ENCODE measurements at regions not wholly inside any gene's neighbourhood (a gene's known extent, or its start where the extent isn't known, plus 50 kb on each side); places are given as distances from the start of the nearest gene placed in this dataset.
"Not testable (repeated sequence)": the region's sequence is repeated elsewhere in the genome, so short reads cannot be mapped to it uniquely, and the experiment has no call there.

GRCh38 chr19:30103981-30104380 is 161.9 kb downstream of the URI1 start:
- DNase-seq, result no peak

GRCh38 chr19:30105316-30105715 is 163.3 kb downstream of the URI1 start:
- DNase-seq, result no peak

- no peak for DNase-seq
Observed at GRCh38 chr19:30105727-30106126, 163.7 kb downstream of the URI1 start.

- DNase-seq, result no peak
Observed at GRCh38 chr19:30106417-30107095, 164.5 kb downstream of the URI1 start.

- no peak for DNase-seq
Observed at GRCh38 chr19:30107251-30107650, 165.2 kb downstream of the URI1 start.

- DNase-seq, result no peak
Observed at GRCh38 chr19:30109565-30109964, 167.5 kb downstream of the URI1 start.

- no peak for DNase-seq
Observed at GRCh38 chr19:30111021-30111855, 169.2 kb downstream of the URI1 start.

GRCh38 chr19:30112171-30112570 is 170.1 kb downstream of the URI1 start:
- no peak for DNase-seq

GRCh38 chr19:30112666-30113065 is 170.6 kb downstream of the URI1 start:
- no peak for DNase-seq

GRCh38 chr19:30113186-30113585 is 171.1 kb downstream of the URI1 start:
- DNase-seq, result no peak

- DNase-seq, result not testable (repeated sequence)
Observed at GRCh38 chr19:30114095-30114494, 172.1 kb downstream of the URI1 start.

- no peak for DNase-seq
Observed at GRCh38 chr19:30115947-30116346, 173.9 kb downstream of the URI1 start.

GRCh38 chr19:30116530-30116929 is 174.5 kb downstream of the URI1 start:
- no peak for DNase-seq

- DNase-seq, result no peak
Observed at GRCh38 chr19:30116984-30117555, 175.0 kb downstream of the URI1 start.

GRCh38 chr19:30117636-30118145 is 175.7 kb downstream of the URI1 start:
- no peak for DNase-seq

- no peak for DNase-seq
Observed at GRCh38 chr19:30118221-30118620, 176.2 kb downstream of the URI1 start.

GRCh38 chr19:30118760-30119159 is 176.7 kb downstream of the URI1 start:
- DNase-seq, result no peak

- DNase-seq, result no peak
Observed at GRCh38 chr19:30119180-30119908, 177.3 kb downstream of the URI1 start.

GRCh38 chr19:30120860-30121484 is 178.9 kb downstream of the URI1 start:
- DNase-seq, result no peak

GRCh38 chr19:30122431-30122830 is 180.4 kb downstream of the URI1 start:
- DNase-seq, result no peak

GRCh38 chr19:30123119-30123518 is 181.1 kb downstream of the URI1 start:
- DNase-seq, result no peak

- DNase-seq, result no peak
Observed at GRCh38 chr19:30123611-30124010, 181.6 kb downstream of the URI1 start.

- DNase-seq, result no peak
Observed at GRCh38 chr19:30128211-30128610, 186.2 kb downstream of the URI1 start.

Measured in NCI-H1092 (cell line).